ENCODE measurements at regions not wholly inside any gene's neighbourhood (a gene's known extent, or its start where the extent isn't known, plus 50 kb on each side); places are given as distances from the start of the nearest gene placed in this dataset.

- TF ChIP-seq ZFP30 (CRISPR knock-in tag; IDR thresholded peaks at IDR 0.05) (no peak), ARNTL (CRISPR knock-in tag; IDR thresholded peaks at IDR 0.05; ENCODE audit: borderline replicate concordance, low read depth) (no peak), CSRNP3 (CRISPR knock-in tag; IDR thresholded peaks at IDR 0.05) (no peak), CSDC2 (CRISPR knock-in tag; IDR thresholded peaks at IDR 0.05) (no peak), PATZ1 (CRISPR knock-in tag; IDR thresholded peaks at IDR 0.05; ENCODE audit: borderline replicate concordance) (no peak), ZFP3 (CRISPR knock-in tag; IDR thresholded peaks at IDR 0.05) (no peak), RARB (CRISPR knock-in tag; IDR thresholded peaks at IDR 0.05) (no peak), ZC3H10 (CRISPR knock-in tag; IDR thresholded peaks at IDR 0.05) (no peak), ESRRG (CRISPR knock-in tag; IDR thresholded peaks at IDR 0.05) (no peak), ISL1 (CRISPR knock-in tag; IDR thresholded peaks at IDR 0.05) (no peak), GLIS3 (CRISPR knock-in tag; IDR thresholded peaks at IDR 0.05) (no peak), OSR1 (CRISPR knock-in tag; IDR thresholded peaks at IDR 0.05) (no peak)
- TF ChIP-seq, protein P1, sequence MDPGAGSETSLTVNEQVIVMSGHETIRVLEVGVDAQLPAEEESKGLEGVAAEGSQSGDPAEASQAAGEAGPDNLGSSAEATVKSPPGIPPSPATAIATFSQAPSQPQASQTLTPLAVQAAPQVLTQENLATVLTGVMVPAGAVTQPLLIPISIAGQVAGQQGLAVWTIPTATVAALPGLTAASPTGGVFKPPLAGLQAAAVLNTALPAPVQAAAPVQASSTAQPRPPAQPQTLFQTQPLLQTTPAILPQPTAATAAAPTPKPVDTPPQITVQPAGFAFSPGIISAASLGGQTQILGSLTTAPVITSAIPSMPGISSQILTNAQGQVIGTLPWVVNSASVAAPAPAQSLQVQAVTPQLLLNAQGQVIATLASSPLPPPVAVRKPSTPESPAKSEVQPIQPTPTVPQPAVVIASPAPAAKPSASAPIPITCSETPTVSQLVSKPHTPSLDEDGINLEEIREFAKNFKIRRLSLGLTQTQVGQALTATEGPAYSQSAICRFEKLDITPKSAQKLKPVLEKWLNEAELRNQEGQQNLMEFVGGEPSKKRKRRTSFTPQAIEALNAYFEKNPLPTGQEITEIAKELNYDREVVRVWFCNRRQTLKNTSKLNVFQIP (CRISPR knock-in tag; IDR thresholded peaks at IDR 0.05; ENCODE audit: borderline replicate concordance, low read depth) = no peak
- TF ChIP-seq, protein P2, sequence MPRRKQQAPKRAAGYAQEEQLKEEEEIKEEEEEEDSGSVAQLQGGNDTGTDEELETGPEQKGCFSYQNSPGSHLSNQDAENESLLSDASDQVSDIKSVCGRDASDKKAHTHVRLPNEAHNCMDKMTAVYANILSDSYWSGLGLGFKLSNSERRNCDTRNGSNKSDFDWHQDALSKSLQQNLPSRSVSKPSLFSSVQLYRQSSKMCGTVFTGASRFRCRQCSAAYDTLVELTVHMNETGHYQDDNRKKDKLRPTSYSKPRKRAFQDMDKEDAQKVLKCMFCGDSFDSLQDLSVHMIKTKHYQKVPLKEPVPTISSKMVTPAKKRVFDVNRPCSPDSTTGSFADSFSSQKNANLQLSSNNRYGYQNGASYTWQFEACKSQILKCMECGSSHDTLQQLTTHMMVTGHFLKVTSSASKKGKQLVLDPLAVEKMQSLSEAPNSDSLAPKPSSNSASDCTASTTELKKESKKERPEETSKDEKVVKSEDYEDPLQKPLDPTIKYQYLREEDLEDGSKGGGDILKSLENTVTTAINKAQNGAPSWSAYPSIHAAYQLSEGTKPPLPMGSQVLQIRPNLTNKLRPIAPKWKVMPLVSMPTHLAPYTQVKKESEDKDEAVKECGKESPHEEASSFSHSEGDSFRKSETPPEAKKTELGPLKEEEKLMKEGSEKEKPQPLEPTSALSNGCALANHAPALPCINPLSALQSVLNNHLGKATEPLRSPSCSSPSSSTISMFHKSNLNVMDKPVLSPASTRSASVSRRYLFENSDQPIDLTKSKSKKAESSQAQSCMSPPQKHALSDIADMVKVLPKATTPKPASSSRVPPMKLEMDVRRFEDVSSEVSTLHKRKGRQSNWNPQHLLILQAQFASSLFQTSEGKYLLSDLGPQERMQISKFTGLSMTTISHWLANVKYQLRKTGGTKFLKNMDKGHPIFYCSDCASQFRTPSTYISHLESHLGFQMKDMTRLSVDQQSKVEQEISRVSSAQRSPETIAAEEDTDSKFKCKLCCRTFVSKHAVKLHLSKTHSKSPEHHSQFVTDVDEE (CRISPR knock-in tag; IDR thresholded peaks at IDR 0.05) = no peak
Observed at GRCh38 chr5:165497707-165498106, 1992.3 kb downstream of the MAT2B start.

All from SK-N-SH treated with all-trans-retinoic acid at 6 μM for 48 hours (cell line).